IMR-90 (cell line): ENCODE measurements at regions not wholly inside any gene's neighbourhood (a gene's known extent, or its start where the extent isn't known, plus 50 kb on each side); places are given as distances from the start of the nearest gene placed in this dataset.

Experiments used
- BHLHE40 ChIP-seq: fragments of 150-350 bp; IDR thresholded peaks from 2 replicates; pipeline ENCODE4 v1.6.1; 2016; ENCODE audit warnings: mild to moderate bottlenecking, low read depth, low read length
- CEBPB ChIP-seq: IDR thresholded peaks from 2 replicates; pipeline ENCODE4 v1.6.1; 2012; ENCODE audit warnings: low read depth, low read length, improper control_type of control experiment
- CHD1 ChIP-seq: IDR thresholded peaks from 2 replicates; pipeline ENCODE4 v1.6.1; 2012; ENCODE audit warnings: low read depth, low read length, improper control_type of control experiment
- FOS ChIP-seq: fragments of 150-350 bp; IDR thresholded peaks from 2 replicates; pipeline ENCODE4 v1.6.1; 2016; ENCODE audit warnings: low read depth, low read length
- MAFK ChIP-seq: IDR thresholded peaks from 2 replicates; pipeline ENCODE4 v1.6.1; 2012; ENCODE audit warnings: low read depth, low read length, improper control_type of control experiment
- MAZ ChIP-seq: IDR thresholded peaks from 2 replicates; pipeline ENCODE4 v1.6.1; 2012; ENCODE audit warnings: low read depth, mild to moderate bottlenecking, low read length, improper control_type of control experiment, moderate library complexity, borderline replicate concordance
- MXI1 ChIP-seq: IDR thresholded peaks from 2 replicates; pipeline ENCODE4 v1.6.1; 2012; ENCODE audit warnings: low read depth, mild to moderate bottlenecking, low read length, moderate library complexity, borderline replicate concordance
- NFE2L2 ChIP-seq: fragments of 150-350 bp; IDR thresholded peaks from 2 replicates; pipeline ENCODE4 v1.6.1; 2016; ENCODE audit warnings: low read depth, mild to moderate bottlenecking, low read length
- POLR2A ChIP-seq: IDR thresholded peaks from 2 replicates; pipeline ENCODE4 v1.6.1; 2012; ENCODE audit warnings: mild to moderate bottlenecking, low read depth, low read length
- RAD21 ChIP-seq: IDR thresholded peaks from 2 replicates; pipeline ENCODE4 v1.6.1; 2012; ENCODE audit warnings: low read length, improper control_type of control experiment
- RCOR1 ChIP-seq: IDR thresholded peaks from 2 replicates; pipeline ENCODE4 v1.6.1; 2012; ENCODE audit warnings: mild to moderate bottlenecking, low read length, improper control_type of control experiment; ENCODE audit not compliant: insufficient replicate concordance
- TF ChIP-seq, protein P1 (sequence below): conservative IDR thresholded peaks from 2 replicates; pipeline ENCODE4 v1.5.1; 2012; ENCODE audit warnings: mild to moderate bottlenecking, low read depth, low read length, improper control_type of control experiment
- TF ChIP-seq, protein P2 (sequence below): fragments of 150-350 bp; IDR thresholded peaks from 2 replicates; pipeline ENCODE4 v1.6.1; 2016; ENCODE audit warnings: low read depth, mild to moderate bottlenecking, low read length, moderate library complexity, borderline replicate concordance
- TF ChIP-seq, protein P3 (sequence below): fragments of 150-350 bp; IDR thresholded peaks from 2 replicates; pipeline ENCODE4 v1.6.1; 2017; ENCODE audit warnings: mild to moderate bottlenecking, antibody characterized with exemption, low read length, low read depth

DNA sequence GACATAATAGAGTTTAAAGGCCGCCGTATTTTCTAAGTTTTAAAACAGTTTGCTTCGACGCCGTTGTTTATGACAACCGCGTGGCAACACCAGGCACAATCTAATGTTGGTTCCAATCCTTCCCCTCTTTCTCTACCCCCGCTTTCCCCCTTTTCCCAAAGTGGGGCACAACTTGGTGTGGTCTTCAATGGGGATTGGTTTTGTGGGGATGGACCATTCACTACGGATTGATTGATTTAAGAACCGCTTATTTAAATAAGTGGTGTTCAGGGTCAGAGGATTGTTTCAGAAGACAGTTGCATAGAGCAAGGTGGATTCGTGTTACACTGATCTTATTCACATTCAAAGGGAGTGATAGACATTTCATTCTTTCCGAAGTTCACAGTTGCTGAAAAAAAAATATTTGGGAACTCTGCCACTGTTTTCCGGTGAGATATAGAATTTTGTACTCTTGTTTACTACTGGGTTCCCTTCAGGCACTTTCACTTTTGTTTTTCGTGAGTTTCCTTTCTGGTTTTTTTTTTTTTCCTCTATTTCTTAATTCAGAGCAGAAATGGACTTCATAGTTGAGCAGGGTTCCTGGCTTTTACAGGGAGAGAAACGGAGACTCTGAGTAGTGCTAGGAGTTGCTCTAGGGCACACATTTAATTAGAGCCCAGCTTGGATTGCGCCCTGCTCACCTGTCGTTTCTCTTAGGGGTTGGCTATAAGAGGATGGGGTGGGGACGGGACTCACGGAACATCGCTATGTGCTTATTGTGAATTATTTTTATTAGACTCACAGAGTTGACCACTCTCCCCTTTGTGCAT, 79.6 kb upstream of the AK4 start:
- TF ChIP-seq, protein P1, sequence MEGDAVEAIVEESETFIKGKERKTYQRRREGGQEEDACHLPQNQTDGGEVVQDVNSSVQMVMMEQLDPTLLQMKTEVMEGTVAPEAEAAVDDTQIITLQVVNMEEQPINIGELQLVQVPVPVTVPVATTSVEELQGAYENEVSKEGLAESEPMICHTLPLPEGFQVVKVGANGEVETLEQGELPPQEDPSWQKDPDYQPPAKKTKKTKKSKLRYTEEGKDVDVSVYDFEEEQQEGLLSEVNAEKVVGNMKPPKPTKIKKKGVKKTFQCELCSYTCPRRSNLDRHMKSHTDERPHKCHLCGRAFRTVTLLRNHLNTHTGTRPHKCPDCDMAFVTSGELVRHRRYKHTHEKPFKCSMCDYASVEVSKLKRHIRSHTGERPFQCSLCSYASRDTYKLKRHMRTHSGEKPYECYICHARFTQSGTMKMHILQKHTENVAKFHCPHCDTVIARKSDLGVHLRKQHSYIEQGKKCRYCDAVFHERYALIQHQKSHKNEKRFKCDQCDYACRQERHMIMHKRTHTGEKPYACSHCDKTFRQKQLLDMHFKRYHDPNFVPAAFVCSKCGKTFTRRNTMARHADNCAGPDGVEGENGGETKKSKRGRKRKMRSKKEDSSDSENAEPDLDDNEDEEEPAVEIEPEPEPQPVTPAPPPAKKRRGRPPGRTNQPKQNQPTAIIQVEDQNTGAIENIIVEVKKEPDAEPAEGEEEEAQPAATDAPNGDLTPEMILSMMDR: no peak
- TF ChIP-seq MAFK (no peak), NFE2L2 (no peak), CEBPB (no peak), RAD21 (no peak), POLR2A (no peak), BHLHE40 (no peak), RCOR1 (no peak), FOS (no peak), CHD1 (no peak), MXI1 (no peak), MAZ (no peak)
- TF ChIP-seq, protein P2, sequence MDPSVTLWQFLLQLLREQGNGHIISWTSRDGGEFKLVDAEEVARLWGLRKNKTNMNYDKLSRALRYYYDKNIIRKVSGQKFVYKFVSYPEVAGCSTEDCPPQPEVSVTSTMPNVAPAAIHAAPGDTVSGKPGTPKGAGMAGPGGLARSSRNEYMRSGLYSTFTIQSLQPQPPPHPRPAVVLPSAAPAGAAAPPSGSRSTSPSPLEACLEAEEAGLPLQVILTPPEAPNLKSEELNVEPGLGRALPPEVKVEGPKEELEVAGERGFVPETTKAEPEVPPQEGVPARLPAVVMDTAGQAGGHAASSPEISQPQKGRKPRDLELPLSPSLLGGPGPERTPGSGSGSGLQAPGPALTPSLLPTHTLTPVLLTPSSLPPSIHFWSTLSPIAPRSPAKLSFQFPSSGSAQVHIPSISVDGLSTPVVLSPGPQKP: no peak
- TF ChIP-seq, protein P3, sequence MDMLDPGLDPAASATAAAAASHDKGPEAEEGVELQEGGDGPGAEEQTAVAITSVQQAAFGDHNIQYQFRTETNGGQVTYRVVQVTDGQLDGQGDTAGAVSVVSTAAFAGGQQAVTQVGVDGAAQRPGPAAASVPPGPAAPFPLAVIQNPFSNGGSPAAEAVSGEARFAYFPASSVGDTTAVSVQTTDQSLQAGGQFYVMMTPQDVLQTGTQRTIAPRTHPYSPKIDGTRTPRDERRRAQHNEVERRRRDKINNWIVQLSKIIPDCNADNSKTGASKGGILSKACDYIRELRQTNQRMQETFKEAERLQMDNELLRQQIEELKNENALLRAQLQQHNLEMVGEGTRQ: no peak
